Medulla oblongata (tissue), 1 donor: ENCODE measurements at regions not wholly inside any gene's neighbourhood (a gene's known extent, or its start where the extent isn't known, plus 50 kb on each side); places are given as distances from the start of the nearest gene placed in this dataset.
"Not testable (repeated sequence)": the region's sequence is repeated elsewhere in the genome, so short reads cannot be mapped to it uniquely, and the experiment has no call there.

ENCODE experiments used
- DNase-seq: peaks from one replicate; pipeline ENCODE4 v3.0.0-alpha.2; 2015; ENCODE audit errors: extremely low spot score

- no peak for DNase-seq
Observed at GRCh38 chr15:25624504-25625177, 185.8 kb upstream of the UBE3A start.

DNA sequence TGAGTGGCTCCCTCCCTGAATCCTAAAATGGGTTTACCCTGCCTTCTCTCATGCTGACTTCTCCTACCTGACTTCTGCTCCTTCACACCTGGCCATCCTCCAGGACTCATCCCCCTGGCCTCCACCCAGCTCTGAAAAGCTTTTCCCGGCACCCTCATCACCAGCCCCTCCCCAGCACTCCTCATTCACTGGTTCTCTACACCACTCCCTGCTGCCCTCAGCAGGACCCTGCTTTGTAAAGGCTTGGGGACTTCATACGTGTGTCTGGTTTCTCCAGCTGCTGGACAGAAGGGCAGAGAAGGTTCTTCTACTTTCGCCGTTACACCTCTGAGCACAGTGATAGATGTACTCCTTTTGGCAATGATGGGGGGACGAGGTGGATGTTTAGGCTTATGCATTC, 184.9 kb upstream of the UBE3A start:
- DNase-seq: no peak

DNA sequence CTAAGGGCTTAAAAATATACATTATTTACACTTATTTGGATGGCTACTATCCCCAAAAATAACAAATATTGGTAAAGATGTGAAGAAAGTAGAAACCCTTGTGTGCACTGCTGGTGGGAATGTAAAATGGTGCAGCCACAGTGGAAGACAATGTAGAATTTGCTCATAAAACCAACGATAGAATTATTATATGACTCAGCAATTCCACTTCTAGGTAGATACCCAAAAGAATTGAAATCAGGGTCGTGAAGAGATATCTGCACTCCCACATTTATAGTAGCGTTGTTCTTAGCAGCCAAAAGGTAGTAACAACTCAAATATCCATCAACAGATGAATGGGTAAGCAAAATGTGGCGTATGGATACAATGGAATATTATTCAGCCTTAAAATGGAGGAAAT, 181.6 kb upstream of the UBE3A start:
- no peak for DNase-seq

DNA sequence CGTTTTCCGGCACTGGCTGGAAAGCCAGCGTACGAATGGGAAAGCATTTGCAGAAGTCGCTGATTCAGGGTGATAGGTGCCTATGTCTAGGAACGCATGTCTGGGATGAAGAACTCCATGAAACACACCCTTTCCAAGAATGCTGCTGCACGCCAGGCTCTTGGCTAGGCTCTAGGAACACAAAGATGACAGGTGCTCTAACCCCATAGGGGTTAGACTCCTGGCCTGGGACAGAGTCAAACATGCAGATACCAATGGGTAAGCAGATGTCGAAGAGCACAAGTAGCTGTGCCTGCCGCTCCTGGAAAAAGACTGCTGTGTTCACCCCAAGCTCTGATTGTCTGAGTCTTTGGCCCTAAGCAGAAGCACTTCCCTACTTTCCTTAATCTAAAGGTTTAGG, 180.9 kb upstream of the UBE3A start:
- no peak for DNase-seq

DNA sequence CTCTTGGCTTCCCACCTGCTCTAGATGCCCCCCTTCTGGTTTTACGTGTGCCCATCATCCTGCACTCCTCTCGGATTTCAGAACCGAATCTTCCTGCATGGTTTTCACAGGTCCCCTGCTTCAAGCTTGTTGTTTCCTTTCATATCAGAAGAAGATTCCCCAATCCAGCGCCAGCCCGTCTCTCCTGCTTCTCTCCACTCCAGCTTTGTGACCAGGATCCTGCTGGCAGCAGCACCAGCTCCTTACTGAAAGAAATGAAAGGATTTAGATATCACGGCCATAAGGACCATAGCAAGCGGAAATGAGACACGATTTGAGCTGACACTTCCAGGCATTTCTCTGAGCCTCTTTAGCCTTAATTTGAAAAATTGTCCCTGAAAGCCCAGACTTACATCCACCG, 180.3 kb upstream of the UBE3A start:
- no peak for DNase-seq

GRCh38 chr15:25618161-25618560, 179.3 kb upstream of the UBE3A start:
- DNase-seq: no peak

GRCh38 chr15:25616471-25616870, 177.6 kb upstream of the UBE3A start:
- peak; percentile 5 for DNase-seq

GRCh38 chr15:25613134-25613533, 174.3 kb upstream of the UBE3A start:
- no peak for DNase-seq

DNA sequence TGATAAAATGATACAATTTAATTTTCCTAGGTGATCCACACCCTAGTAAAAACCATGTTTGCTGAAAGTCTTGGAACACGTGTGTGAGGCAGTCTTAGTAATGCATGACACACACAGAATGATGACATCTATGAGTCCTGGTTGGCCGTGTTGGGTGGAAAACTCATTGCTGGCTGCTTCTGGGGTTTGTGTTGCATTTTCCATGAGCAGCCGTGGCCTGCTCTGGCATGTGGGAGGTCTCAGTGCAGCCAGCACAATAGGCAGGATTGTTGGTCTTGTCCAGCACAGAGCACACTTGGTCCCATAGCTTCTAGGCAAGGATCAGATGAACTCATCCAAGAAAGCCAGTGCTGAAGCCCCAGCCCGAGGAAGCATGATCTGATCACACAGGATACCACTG, 172.8 kb upstream of the UBE3A start:
- DNase-seq: peak; percentile 44

DNA sequence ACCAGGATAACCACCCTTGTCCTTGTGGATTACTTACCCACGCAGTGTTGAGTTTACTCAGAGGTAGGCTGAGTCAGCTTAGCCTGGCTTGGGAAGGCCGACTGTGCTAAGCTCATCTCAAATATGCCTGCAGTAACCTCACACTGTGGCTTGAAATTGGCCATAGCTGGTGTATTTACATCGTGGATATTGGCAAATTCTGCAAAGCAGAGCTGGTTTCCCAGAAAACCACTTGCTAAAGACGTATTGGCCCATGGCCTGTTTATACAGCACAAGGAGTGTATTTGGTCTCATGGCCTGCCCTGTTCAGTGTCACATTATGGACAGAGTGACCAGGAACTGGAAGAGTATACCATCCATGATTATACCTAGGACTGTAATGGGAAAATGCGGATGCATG, 170.5 kb upstream of the UBE3A start:
- DNase-seq: no peak

DNA sequence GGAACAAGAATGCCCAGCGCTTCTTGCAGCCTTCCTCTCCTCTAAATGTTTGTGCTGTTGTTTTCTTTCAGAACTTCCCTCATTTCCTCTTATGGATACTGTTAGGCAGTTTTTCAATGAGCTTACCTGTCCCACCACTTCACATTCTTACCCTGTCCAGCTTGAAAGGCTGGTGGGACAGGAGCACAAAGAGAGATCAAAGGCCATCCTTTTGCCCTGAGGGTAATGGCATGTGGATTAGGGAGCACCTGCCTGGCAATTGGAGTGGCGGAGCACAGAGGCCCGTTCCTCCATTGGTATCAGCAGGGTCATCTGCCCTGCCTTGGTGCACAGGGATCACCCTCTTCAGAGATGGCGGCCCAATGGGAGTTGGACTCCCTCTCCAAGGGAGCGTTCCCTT, 170.1 kb upstream of the UBE3A start:
- no peak for DNase-seq

- no peak for DNase-seq
Observed at GRCh38 chr15:25605151-25605550, 166.3 kb upstream of the UBE3A start.

DNA sequence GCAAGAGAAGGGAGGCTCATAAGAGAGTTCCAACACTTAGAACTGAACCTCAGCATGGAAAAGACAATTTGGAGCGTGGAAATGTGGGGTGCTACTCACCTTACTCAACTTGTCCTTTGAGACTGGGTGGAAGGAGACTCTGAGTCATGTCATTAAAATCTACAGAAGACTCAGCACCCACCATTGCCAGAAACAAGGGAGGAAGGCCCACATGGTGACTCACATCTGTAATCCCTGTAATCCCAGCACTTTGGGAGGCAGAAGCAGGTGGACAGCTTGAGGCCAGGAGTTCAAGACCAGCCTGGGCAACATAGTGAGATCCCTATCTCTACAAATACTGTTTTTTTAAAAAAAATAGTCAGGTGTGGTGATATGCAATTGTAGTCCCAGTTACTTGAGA, 161.9 kb upstream of the UBE3A start:
- no peak for DNase-seq

DNA sequence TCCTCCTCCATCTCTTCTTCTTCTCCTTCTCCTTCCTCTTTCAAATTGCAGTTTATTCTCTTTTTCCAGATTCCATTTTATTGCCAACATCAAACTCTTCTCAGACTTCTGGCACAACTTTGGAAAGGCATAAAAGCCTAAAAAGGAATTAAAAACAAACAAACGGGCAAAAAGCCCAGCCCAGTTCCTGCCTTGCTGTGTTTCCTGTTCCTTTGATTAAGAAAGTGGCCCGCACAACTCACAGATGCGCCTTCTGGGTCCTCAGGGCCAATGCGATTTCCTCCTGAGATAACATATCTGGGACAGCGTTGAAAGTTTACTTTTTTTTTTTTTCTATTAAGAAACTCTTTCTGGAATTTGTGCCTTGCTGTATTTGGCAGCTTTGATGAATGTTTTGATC, 158.7 kb upstream of the UBE3A start:
- no peak for DNase-seq

- no peak for DNase-seq
Observed at GRCh38 chr15:25596644-25597562, 158.1 kb upstream of the UBE3A start.

DNA sequence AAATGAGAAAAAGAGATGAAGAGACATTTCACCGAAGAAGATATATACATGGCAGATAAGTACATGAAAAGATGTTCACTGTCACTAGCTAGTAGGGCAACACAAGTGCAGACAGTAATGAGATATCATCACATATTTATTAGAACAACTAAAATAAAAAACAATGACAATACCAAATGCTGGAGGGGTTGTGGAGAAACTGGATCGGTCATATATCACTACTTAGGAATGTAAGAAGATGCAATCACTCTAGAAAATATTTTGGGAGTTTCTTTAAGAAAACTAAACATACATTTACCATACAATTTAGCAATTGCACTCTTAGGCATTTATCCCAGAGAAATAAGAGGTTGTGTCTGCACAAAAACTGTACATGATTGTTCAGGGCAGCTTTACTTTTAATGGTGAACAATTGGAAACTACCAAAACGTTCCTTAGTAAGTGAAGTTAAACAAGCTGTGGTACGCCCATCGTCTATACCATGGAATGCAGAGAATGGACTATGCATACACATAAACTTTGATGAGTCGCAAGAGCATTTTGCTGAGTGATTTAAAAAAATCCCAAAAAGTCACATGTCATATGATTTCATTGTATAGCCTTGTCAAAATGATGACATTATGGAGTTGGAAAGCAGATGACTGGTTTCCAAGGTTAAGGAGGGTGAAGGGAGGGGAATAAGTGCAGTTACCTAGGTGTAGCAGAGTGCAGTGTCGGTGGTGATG, 149.0 kb upstream of the UBE3A start:
- no peak for DNase-seq

- no peak for DNase-seq
Observed at GRCh38 chr15:25582886-25583285, 144.1 kb upstream of the UBE3A start.

GRCh38 chr15:25579127-25579526, 140.3 kb upstream of the UBE3A start:
- no peak for DNase-seq

- DNase-seq: peak; percentile 10
Observed at GRCh38 chr15:25572191-25572590, 133.4 kb upstream of the UBE3A start.

DNA sequence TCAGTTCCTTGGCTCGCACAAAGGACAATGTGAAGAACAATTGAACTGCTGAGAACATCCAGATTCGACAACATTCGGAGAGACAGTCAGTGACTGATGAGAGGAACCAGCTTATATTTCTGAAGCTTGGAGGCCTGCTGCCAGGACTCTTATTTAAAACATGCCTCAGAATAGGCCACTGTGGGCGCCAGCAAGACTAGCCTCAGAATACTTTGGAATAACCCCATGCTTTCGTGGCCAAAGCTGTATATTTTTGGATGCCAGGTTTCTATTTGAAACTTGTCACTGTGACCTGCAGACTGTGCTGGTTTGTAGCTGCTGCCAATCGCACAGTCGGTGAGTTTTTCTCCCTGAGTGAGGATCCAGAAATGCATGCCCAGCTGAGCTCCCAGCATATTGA, 129.9 kb upstream of the UBE3A start:
- DNase-seq: peak; percentile 59

- DNase-seq: not testable (repeated sequence)
Observed at GRCh38 chr15:25566545-25566944, 127.7 kb upstream of the UBE3A start.

GRCh38 chr15:25565470-25566264, 126.8 kb upstream of the UBE3A start:
- no peak for DNase-seq
